ENCODE measurements at regions not wholly inside any gene's neighbourhood (a gene's known extent, or its start where the extent isn't known, plus 50 kb on each side); places are given as distances from the start of the nearest gene placed in this dataset.

- no peak for DNase-seq
- no peak overlapping the region for H3K27ac ChIP-seq
- H3K4me3 ChIP-seq, result no peak overlapping the region
- H3K36me3 ChIP-seq, result no peaks in the 10 kb centered on the region
- H3K4me1 ChIP-seq, result peaks cover 10% of the 10 kb centered on the region; the same call in 1 of the 2 replicates
- no peaks in the 10 kb centered on the region for H3K27me3 ChIP-seq
- no peaks in the 10 kb centered on the region for H3K9me3 ChIP-seq (replicated peaks)
Measured at GRCh38 chr20:50427719-50428083, 82.5 kb upstream of the PTPN1 start.

- H3K36me3 ChIP-seq, result no peaks in the 10 kb centered on the region
- no peak for DNase-seq
- peaks cover 10% of the 10 kb centered on the region; the same call in 1 of the 2 replicates for H3K4me1 ChIP-seq
- no peaks in the 10 kb centered on the region for H3K9me3 ChIP-seq (replicated peaks)
- no peak overlapping the region for H3K4me3 ChIP-seq
- H3K27me3 ChIP-seq, result no peaks in the 10 kb centered on the region
- no peak overlapping the region for H3K27ac ChIP-seq
Measured at GRCh38 chr20:50428097-50428828, 81.9 kb upstream of the PTPN1 start.

DNA sequence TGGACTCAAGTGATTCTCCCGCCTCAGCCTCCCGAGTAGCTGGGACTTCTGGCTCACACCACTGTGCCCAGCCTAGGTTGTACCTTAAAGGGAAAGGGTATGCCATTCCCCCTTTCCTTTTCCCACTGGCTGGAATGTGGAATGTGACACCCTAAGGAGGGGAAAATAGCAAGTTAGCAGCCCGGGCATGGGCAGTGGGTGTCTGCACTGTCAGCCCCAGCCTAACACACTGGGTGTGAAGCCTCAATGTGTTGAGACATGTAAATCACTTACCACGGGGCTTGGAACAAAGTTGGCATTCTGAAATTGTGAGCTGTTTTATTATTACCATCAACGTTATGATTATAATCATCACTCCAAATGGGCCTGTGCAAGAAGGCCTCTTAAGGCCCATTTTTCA, 80.8 kb upstream of the PTPN1 start:
- H3K9me3 ChIP-seq (replicated peaks), result no peaks in the 10 kb centered on the region
- no peak for DNase-seq
- H3K36me3 ChIP-seq, result no peaks in the 10 kb centered on the region
- H3K4me1 ChIP-seq, result peaks cover under 1% of the 10 kb centered on the region; the same call in 1 of the 2 replicates
- no peaks in the 10 kb centered on the region for H3K27me3 ChIP-seq
- H3K4me3 ChIP-seq, result no peak overlapping the region
- no peak overlapping the region for H3K27ac ChIP-seq

DNA sequence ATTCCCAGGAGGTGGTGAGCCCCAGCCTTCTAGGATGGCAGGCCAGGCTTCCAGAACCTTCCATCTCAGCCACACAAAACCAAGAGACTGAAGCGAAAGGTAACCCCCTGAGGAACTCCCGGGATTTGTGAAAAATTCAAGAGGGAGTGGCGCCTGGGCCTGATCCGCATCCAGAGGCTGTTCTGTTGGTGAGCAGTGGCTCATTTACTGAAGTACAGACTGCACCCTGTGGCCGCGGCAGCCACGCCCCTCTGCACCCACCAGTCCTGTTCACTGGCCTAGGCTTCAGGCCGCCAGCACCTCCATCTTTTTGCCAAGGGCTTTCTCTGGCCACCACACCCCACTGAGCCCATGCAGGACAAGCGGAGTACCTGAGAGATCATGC, 79.1 kb upstream of the PTPN1 start:
- H3K9me3 ChIP-seq (replicated peaks), result no peaks in the 10 kb centered on the region
- no peaks in the 10 kb centered on the region for H3K36me3 ChIP-seq
- H3K27me3 ChIP-seq, result no peaks in the 10 kb centered on the region
- DNase-seq, result no peak
- no peaks in the 10 kb centered on the region for H3K4me1 ChIP-seq
- H3K4me3 ChIP-seq, result no peak overlapping the region
- H3K27ac ChIP-seq, result no peak overlapping the region

- Histone ChIP-seq H3K36me3 (no peaks in the 10 kb centered on the region), H3K27ac (no peak overlapping the region), H3K27me3 (no peaks in the 10 kb centered on the region), H3K4me1 (no peaks in the 10 kb centered on the region), H3K4me3 (no peak overlapping the region), H3K9me3 (replicated peaks) (no peaks in the 10 kb centered on the region)
- no peak for DNase-seq
Measured at GRCh38 chr20:50433001-50433761, 77.0 kb upstream of the PTPN1 start.

GRCh38 chr20:50434321-50434652, 75.9 kb upstream of the PTPN1 start:
- no peak for DNase-seq
- no peaks in the 10 kb centered on the region for H3K36me3 ChIP-seq
- H3K4me1 ChIP-seq, result no peaks in the 10 kb centered on the region
- no peaks in the 10 kb centered on the region for H3K27me3 ChIP-seq
- H3K9me3 ChIP-seq (replicated peaks), result no peaks in the 10 kb centered on the region
- H3K4me3 ChIP-seq, result no peak overlapping the region
- H3K27ac ChIP-seq, result no peak overlapping the region

DNA sequence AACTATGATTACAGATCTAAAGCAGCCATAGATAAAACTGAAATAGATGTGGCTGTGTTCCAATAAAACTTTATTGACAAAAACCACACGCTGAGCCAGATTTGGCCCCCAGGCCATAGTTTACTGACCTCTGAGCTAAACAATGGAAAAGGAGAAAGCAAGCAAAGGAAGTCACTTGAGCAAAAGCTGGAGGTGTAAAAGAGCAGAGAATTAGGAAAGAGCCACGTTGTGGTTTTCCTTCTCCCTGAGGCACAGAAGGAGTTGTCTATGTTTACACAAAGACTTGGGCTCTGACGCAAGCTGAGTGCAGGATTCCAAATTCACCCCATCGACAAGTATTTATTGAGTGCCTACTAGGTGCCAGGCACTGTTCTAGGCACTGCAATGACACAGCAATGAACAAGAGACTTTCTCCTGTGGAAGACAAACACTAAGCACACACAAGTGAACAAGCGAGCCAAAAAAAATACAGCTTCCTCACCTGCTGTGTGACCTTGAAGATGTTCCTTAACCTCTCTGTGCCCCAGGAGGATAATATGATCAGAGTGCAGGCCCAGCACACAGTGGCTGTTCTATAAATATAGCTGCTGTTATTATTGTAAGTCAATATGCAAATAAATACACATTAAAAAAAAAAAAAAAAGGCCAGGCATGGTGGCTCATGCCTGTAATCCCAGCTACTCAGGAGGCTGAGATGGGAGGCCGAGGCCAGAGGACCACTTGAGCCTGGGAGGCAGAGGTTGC, 75.4 kb upstream of the PTPN1 start:
- Histone ChIP-seq H3K4me1 (no peaks in the 10 kb centered on the region), H3K27ac (no peak overlapping the region)
- DNase-seq, result peak in 1 of 2 experiments; percentile 42

DNA sequence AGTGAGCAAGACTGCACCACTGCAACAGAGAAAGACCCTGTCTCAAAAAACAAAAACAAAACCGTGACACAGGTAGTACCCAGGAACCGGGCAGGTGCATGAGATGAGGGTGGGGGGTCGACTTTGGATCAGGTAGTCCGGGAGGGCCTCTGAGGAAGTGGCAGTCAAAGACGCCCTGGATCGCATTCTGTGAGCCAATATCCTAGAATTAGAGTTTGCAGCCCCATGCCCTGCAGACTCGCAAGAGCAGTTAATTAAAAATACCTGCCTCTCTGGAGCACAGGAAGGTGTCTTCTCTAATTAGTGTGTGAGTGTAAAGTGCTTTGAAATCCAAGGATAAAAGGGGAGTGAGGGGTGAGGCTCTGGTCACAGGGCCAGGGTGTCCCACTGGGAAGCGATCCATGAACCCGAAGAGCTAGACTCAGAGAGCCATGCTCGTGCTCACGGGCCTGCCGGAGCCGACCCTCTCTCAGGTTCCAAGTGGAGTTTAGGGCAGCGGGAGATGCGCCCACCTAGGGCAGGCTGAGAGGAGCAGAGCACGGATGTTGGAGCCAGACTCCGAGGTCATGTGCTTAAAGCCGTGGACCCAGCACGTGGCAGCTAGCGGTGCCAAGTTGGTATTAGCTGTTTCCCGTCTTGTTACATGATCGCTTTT, 74.7 kb upstream of the PTPN1 start:
- no peaks in the 10 kb centered on the region for H3K36me3 ChIP-seq
- H3K4me3 ChIP-seq, result no peak overlapping the region
- no peak for DNase-seq
- no peak overlapping the region for H3K27ac ChIP-seq
- no peaks in the 10 kb centered on the region for H3K9me3 ChIP-seq (replicated peaks)
- H3K27me3 ChIP-seq, result no peaks in the 10 kb centered on the region
- H3K4me1 ChIP-seq, result no peaks in the 10 kb centered on the region

More for the DNA sequence above, 75.4 kb upstream of the PTPN1 start:
- no peaks in the 10 kb centered on the region for H3K36me3 ChIP-seq
- no peak overlapping the region for H3K4me3 ChIP-seq
- H3K9me3 ChIP-seq (replicated peaks), result no peaks in the 10 kb centered on the region
- no peaks in the 10 kb centered on the region for H3K27me3 ChIP-seq

- H3K27ac ChIP-seq, result no peak overlapping the region
- no peaks in the 10 kb centered on the region for H3K4me1 ChIP-seq
- H3K4me3 ChIP-seq, result no peak overlapping the region
- H3K9me3 ChIP-seq (replicated peaks), result no peaks in the 10 kb centered on the region
- H3K36me3 ChIP-seq, result no peaks in the 10 kb centered on the region
- H3K27me3 ChIP-seq, result no peaks in the 10 kb centered on the region
- no peak for DNase-seq
Measured at GRCh38 chr20:50436052-50436656, 74.0 kb upstream of the PTPN1 start.

DNA sequence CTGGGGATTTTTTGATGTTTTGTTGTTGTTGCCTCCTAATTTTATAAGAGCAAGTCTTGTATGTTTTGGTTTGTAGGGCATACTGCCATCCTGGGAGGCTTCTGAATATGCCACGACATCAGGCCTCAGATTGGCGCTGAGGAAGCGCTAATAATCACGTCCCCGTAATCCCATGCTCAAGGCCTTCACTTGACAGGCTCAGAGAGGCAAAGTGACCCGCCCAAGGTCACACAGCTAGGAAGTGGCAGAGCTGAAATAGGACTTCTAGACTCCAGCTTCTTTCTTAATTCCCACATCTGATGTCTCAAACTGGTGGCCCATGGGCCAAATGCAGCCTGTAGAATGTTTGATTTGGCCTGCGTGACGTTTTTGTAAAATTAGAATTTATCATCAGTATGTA, 73.5 kb upstream of the PTPN1 start:
- H3K4me3 ChIP-seq, result no peak overlapping the region

DNA sequence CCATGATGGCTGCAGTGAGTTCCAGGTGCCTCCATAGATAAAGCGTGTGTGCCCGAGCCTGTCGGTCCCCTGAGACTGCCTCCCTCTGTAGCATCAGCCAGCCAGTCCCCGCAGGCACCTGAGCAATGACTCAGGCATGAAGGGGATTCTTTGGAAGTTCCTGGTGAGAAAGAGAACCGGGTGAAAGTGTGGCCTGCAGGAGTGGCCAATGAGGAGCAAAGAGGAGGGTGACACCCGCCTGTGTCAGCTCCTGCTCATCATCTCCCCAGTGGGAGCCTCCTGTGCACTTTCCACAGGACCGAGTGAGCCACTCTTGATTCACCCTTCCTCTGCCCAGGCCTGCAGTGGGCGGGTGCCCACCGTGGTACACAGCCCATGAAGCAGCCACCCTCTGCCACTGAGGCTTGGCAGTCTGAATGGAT, 71.2 kb upstream of the PTPN1 start:
- Histone ChIP-seq H3K36me3 (no peaks in the 10 kb centered on the region), H3K4me1 (no peaks in the 10 kb centered on the region), H3K9me3 (replicated peaks) (no peaks in the 10 kb centered on the region), H3K4me3 (no peak overlapping the region), H3K27me3 (no peaks in the 10 kb centered on the region), H3K27ac (no peak overlapping the region)
- no peak for DNase-seq

More for the DNA sequence above, 73.5 kb upstream of the PTPN1 start:
- DNase-seq, result no peak
- H3K27ac ChIP-seq, result no peak overlapping the region
- no peaks in the 10 kb centered on the region for H3K4me1 ChIP-seq
- no peaks in the 10 kb centered on the region for H3K27me3 ChIP-seq
- no peaks in the 10 kb centered on the region for H3K36me3 ChIP-seq
- no peaks in the 10 kb centered on the region for H3K9me3 ChIP-seq (replicated peaks)

GRCh38 chr20:50439539-50440453, 70.4 kb upstream of the PTPN1 start:
- no peaks in the 10 kb centered on the region for H3K9me3 ChIP-seq (replicated peaks)
- H3K4me3 ChIP-seq, result no peak overlapping the region

GRCh38 chr20:50442512-50442911, 67.7 kb upstream of the PTPN1 start:
- H3K36me3 ChIP-seq, result no peaks in the 10 kb centered on the region
- no peaks in the 10 kb centered on the region; the same call in 1 of the 2 replicates for H3K27me3 ChIP-seq
- DNase-seq, result no peak
- H3K4me1 ChIP-seq, result no peaks in the 10 kb centered on the region
- no peak overlapping the region for H3K27ac ChIP-seq
- H3K9me3 ChIP-seq (replicated peaks), result no peaks in the 10 kb centered on the region
- H3K4me3 ChIP-seq, result no peak overlapping the region

More at GRCh38 chr20:50439539-50440453, 70.4 kb upstream of the PTPN1 start:
- Histone ChIP-seq H3K27ac (no peak overlapping the region), H3K27me3 (no peaks in the 10 kb centered on the region), H3K4me1 (no peaks in the 10 kb centered on the region), H3K36me3 (no peaks in the 10 kb centered on the region)
- DNase-seq, result no peak

Measured in SJCRH30 (cell line).